H1 (cell line): ENCODE measurements at regions not wholly inside any gene's neighbourhood (a gene's known extent, or its start where the extent isn't known, plus 50 kb on each side); places are given as distances from the start of the nearest gene placed in this dataset.

Source experiments
- CTCF ChIA-PET: fragments of 300-600 bp; sonication (Branson Sonifier 250); formaldehyde crosslinking; loops from one replicate; lab custom pipeline; 2021; ENCODE audit not compliant: partially characterized antibody; lab: Charles Lee
- POLR2A ChIA-PET: fragments of 300-600 bp; sonication (Branson Sonifier 250); formaldehyde crosslinking; loops from one replicate; lab custom pipeline; 2021; ENCODE audit warnings: inconsistent platforms; ENCODE audit not compliant: partially characterized antibody; lab: Charles Lee
- DNase-seq, 2 experiments: peaks; one replicate each; pipeline versions ENCODE4 v3.0.0 to v3.0.0-alpha.2; 2010 to 2022; ENCODE audit warnings: low spot score in 2 of 2, low read depth in 1 of 2, mixed read lengths in 1 of 2
- FAIRE-seq: peaks from 2 replicates; lab custom pipeline; 2011; peaks lifted over from hg19 to GRCh38; lab: Jason Lieb, UNC
- H2AFZ ChIP-seq: 2 replicates; pipeline ENCODE4 v1.8.1; 2012; ENCODE audit warnings: low read length, inconsistent platforms
- H2AK5ac ChIP-seq: 2 replicates; pipeline ENCODE4 v1.6.1; 2013; ENCODE audit warnings: low read depth, low read length
- H2BK120ac ChIP-seq: replicated peaks from 2 replicates; pipeline ENCODE3; 2013; ENCODE audit warnings: low read depth, low read length, inconsistent platforms
- H2BK12ac ChIP-seq: 2 replicates; pipeline ENCODE4 v1.6.1; 2013; ENCODE audit warnings: low read depth, low read length
- H2BK15ac ChIP-seq: 2 replicates; pipeline ENCODE4 v1.6.1; 2013; ENCODE audit warnings: low read length
- H2BK20ac ChIP-seq: 2 replicates; pipeline ENCODE4 v1.6.1; 2013; ENCODE audit warnings: low read length
- H2BK5ac ChIP-seq: 2 replicates; pipeline ENCODE4 v1.6.1; 2013; ENCODE audit warnings: low read depth, low read length
- H3K14ac ChIP-seq: 2 replicates; pipeline ENCODE4 v1.6.1; 2013; ENCODE audit warnings: inconsistent platforms; ENCODE audit not compliant: insufficient read length
- H3K18ac ChIP-seq: 2 replicates; pipeline ENCODE4 v1.6.1; 2013; ENCODE audit warnings: low read length; ENCODE audit errors: extremely low read depth
- H3K23ac ChIP-seq: 2 replicates; pipeline ENCODE4 v1.6.1; 2013; ENCODE audit warnings: inconsistent platforms; ENCODE audit not compliant: insufficient read length
- H3K23me2 ChIP-seq: 2 replicates; pipeline ENCODE4 v1.6.1; 2013; ENCODE audit warnings: low read depth, low read length
- H3K27ac ChIP-seq: 2 replicates; pipeline ENCODE4 v1.6.1; 2011; ENCODE audit warnings: low read depth, low read length, inconsistent platforms
- H3K27me3 ChIP-seq, 4 experiments: replicated peaks in 1 of 4; 1 replicate in 1 of 4; 2 replicates in 3 of 4; pipeline versions ENCODE4 v1.6.1 to v1.8.1; 2011 to 2013; ENCODE audit warnings: low read length in 3 of 4, mild to moderate bottlenecking in 3 of 4, inconsistent platforms in 2 of 4, mixed read lengths in 2 of 4, moderate library complexity in 1 of 4; ENCODE audit not compliant: control insufficient read depth in 3 of 4, insufficient read depth in 3 of 4; ENCODE audit errors: extremely low read depth in 1 of 4
- H3K36me3 ChIP-seq, 4 experiments: 2 replicates each; pipeline versions ENCODE4 v1.6.1 to v1.8.1; 2011 to 2013; ENCODE audit warnings: mild to moderate bottlenecking in 4 of 4, low read length in 3 of 4, moderate library complexity in 2 of 4, control low read depth in 1 of 4, inconsistent platforms in 1 of 4; ENCODE audit not compliant: insufficient read depth in 4 of 4, control insufficient read depth in 2 of 4
- H3K4ac ChIP-seq: replicated peaks from 2 replicates; pipeline ENCODE3; 2013; ENCODE audit warnings: low read length, low read depth, mixed read lengths, inconsistent platforms; ENCODE audit not compliant: insufficient read length
- H3K4me1 ChIP-seq, 4 experiments: replicated peaks in 1 of 4; 1 replicate in 1 of 4; 2 replicates in 3 of 4; pipeline versions ENCODE4 v1.6.1 to v1.8.1; 2011 to 2013; ENCODE audit warnings: low read length in 3 of 4, inconsistent platforms in 2 of 4, mixed read lengths in 1 of 4; ENCODE audit not compliant: insufficient read depth in 4 of 4, control insufficient read depth in 3 of 4
- H3K4me2 ChIP-seq, 2 experiments: 2 replicates each; pipeline versions ENCODE4 v1.6.1 to v1.8.1; 2011 to 2013; ENCODE audit warnings: low read depth in 2 of 2, low read length in 2 of 2, control low read depth in 1 of 2, inconsistent platforms in 1 of 2, mild to moderate bottlenecking in 1 of 2; ENCODE audit not compliant: insufficient read depth in 1 of 2
- H3K4me3 ChIP-seq, 4 experiments: fragments of 200-600, 300-600 bp in 1 of 4; sonication (generic), shearing (Covaris generic), sonication (Bioruptor Twin) in 1 of 4; 2 replicates each; pipeline versions ENCODE4 v1.5.1 to v1.8.1; 2011 to 2016; ENCODE audit warnings: low read length in 4 of 4, low read depth in 3 of 4, control low read depth in 2 of 4, inconsistent platforms in 2 of 4, mild to moderate bottlenecking in 2 of 4, mixed read lengths in 1 of 4, moderate library complexity in 1 of 4; ENCODE audit not compliant: insufficient read depth in 2 of 4; ENCODE audit errors: extremely low read depth in 1 of 4
- H3K56ac ChIP-seq: replicated peaks from 2 replicates; pipeline ENCODE3; 2013; ENCODE audit warnings: low read depth, mild to moderate bottlenecking, mixed read lengths, low read length, inconsistent platforms; ENCODE audit not compliant: insufficient read length
- H3K79me1 ChIP-seq: 2 replicates; pipeline ENCODE4 v1.6.1; 2013; ENCODE audit warnings: low read depth, low read length, control low read depth
- H3K79me2 ChIP-seq, 2 experiments: 2 replicates each; pipeline versions ENCODE4 v1.6.1 to v1.8.1; 2012 to 2013; ENCODE audit warnings: low read length in 2 of 2, mild to moderate bottlenecking in 2 of 2, inconsistent platforms in 1 of 2; ENCODE audit not compliant: insufficient read depth in 2 of 2, control insufficient read depth in 1 of 2
- H3K9ac ChIP-seq, 4 experiments: replicated peaks in 1 of 4; 1 replicate in 1 of 4; 2 replicates in 3 of 4; pipeline versions ENCODE4 v1.6.1 to v1.8.1; 2011 to 2013; ENCODE audit warnings: low read depth in 3 of 4, low read length in 3 of 4, control low read depth in 2 of 4, mild to moderate bottlenecking in 2 of 4, moderate library complexity in 2 of 4, inconsistent platforms in 1 of 4; ENCODE audit errors: extremely low read depth in 1 of 4
- H3K9me3 ChIP-seq, 2 experiments: 2 replicates each; pipeline versions ENCODE4 v1.6.1 to v1.8.1; 2012 to 2013; ENCODE audit warnings: mild to moderate bottlenecking in 2 of 2, moderate library complexity in 2 of 2, control low read depth in 1 of 2, inconsistent platforms in 1 of 2, low read depth in 1 of 2, low read length in 1 of 2, mixed read lengths in 1 of 2; ENCODE audit not compliant: insufficient read depth in 2 of 2
- H4K20me1 ChIP-seq, 2 experiments: replicated peaks in 1 of 2; 2 replicates each; pipeline versions ENCODE3 to v1.8.1; 2011 to 2013; ENCODE audit warnings: inconsistent platforms in 2 of 2, low read length in 2 of 2, mild to moderate bottlenecking in 1 of 2; ENCODE audit not compliant: insufficient read depth in 2 of 2, control insufficient read depth in 1 of 2
- H4K5ac ChIP-seq: 2 replicates; pipeline ENCODE4 v1.6.1; 2013; ENCODE audit warnings: low read length, low read depth, mixed read lengths, inconsistent platforms; ENCODE audit not compliant: insufficient read length
- H4K8ac ChIP-seq: 2 replicates; pipeline ENCODE4 v1.8.0; 2013; ENCODE audit warnings: mild to moderate bottlenecking, moderate library complexity, low read length, inconsistent platforms; ENCODE audit not compliant: insufficient read depth; ENCODE audit errors: extremely low read depth
- H4K91ac ChIP-seq: replicated peaks from 2 replicates; pipeline ENCODE3; 2013; ENCODE audit warnings: low read length, mixed read lengths, inconsistent platforms; ENCODE audit not compliant: insufficient read length
- SIN3A ChIP-seq, 2 experiments: IDR thresholded peaks in 1 of 2; conservative IDR thresholded peaks in 1 of 2; 2 replicates each; pipeline ENCODE4 v1.6.1; 2011 to 2012; ENCODE audit warnings: low read length in 2 of 2, improper control_type of control experiment in 1 of 2, low read depth in 1 of 2, mild to moderate bottlenecking in 1 of 2
- TAF1 ChIP-seq: IDR thresholded peaks from 2 replicates; pipeline ENCODE4 v1.6.1; 2011; ENCODE audit warnings: mild to moderate bottlenecking, low read depth, low read length
- TCF12 ChIP-seq: IDR thresholded peaks from 2 replicates; pipeline ENCODE4 v1.6.1; 2011; ENCODE audit warnings: low read depth, mild to moderate bottlenecking, low read length
- YY1 ChIP-seq: IDR thresholded peaks from 2 replicates; pipeline ENCODE4 v1.6.1; 2011; ENCODE audit warnings: low read depth, mild to moderate bottlenecking, low read length
- WGBS, 2 experiments: shearing (Covaris generic) in 1 of 2; methylation state at CpG; one replicate each; pipeline versions ENCODE4 v1.1.6 to v1.1.7; 2013 to 2015; ENCODE audit warnings: low lambda C conversion rate in 2 of 2, mixed read lengths in 2 of 2, inconsistent platforms in 1 of 2, low coverage in 1 of 2, missing lambda C conversion rate in 1 of 2; ENCODE audit not compliant: insufficient replicate concordance in 2 of 2, insufficient coverage in 1 of 2, insufficient read length in 1 of 2; ENCODE audit errors: extremely low coverage in 1 of 2, missing lambda C conversion rate in 1 of 2; 5-methylcytosine and 5-hydroxymethylcytosine counted together
- TF ChIP-seq, protein P1 (sequence below): IDR thresholded peaks from 2 replicates; pipeline ENCODE4 v1.6.1; 2012; ENCODE audit warnings: inconsistent platforms

DNA sequence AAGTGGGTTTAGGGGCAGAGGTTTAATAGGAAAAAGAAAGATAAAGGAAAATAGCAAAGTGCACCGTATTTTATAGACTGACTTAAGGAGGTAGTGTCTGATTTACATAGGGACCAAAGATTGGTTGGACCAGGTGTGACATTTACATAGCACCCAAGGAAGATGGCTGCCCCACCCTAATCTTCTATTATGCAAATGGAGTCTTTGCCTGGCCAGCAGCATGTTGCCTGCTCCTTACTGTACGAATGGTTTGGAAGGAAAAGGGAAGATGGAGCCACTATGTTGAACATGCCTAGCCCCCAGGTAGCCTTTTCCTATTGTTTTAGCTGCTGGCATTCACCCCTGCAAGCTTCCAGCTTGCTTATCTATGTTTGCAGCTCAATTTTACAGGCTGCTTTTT is 146.2 kb upstream of the PDE5A start:
- H3K27ac ChIP-seq = no peak overlapping the region
- H2AK5ac ChIP-seq = no peak overlapping the region
- TF ChIP-seq SIN3A (conservative IDR thresholded peaks at IDR 0.05 in 1 of 2, IDR thresholded peaks at IDR 0.05 in 1 of 2; ENCODE audit: low read depth in 1 of 2, low read length in 2 of 2) (no peak), TCF12 (0 out of 2 replicates have a peak, but pooled peaks have one; percentile 17), TAF1 (no peak), YY1 (peak; percentile 78)
- TF ChIP-seq, protein P1, sequence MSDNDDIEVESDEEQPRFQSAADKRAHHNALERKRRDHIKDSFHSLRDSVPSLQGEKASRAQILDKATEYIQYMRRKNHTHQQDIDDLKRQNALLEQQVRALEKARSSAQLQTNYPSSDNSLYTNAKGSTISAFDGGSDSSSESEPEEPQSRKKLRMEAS = peak; percentile 25; the same call in 1 of the 2 replicates
- TF ChIP-seq, all 59 proteins: peak for 3
- WGBS, 2 experiments = 30% methylated on average over 2 of the region's 2 CpGs; no CpG with 5 or more reads in 1 of the 2 experiments
- Histone ChIP-seq H3K23me2 (no peaks in the 10 kb centered on the region), H3K36me3 (no peaks in the 10 kb centered on the region), H3K4me3 (no peak overlapping the region), H4K91ac (no peak overlapping the region), H2AFZ (no peak overlapping the region), H4K5ac (no peak overlapping the region), H3K27me3 (no peaks in the 10 kb centered on the region), H2BK5ac (no peak overlapping the region), H2BK15ac (no peak overlapping the region), H3K14ac (no peak overlapping the region), H3K4me1 (peaks cover 0 to 4% (median 1%) of the 10 kb centered on the region in 4 experiments; a peak in 2 of 7 replicates), H2BK120ac (no peak overlapping the region), H3K23ac (no peak overlapping the region), H3K9me3 (no peaks in the 10 kb centered on the region), H3K18ac (peak overlapping the region; percentile 27; the same call in 1 of the 2 replicates), H3K4me2 (0 out of 4 replicates have a peak overlapping the region, but pooled peaks of 1 of the 2 experiments have one; percentile 1), H3K79me2 (no peaks in the 10 kb centered on the region), H3K79me1 (no peaks in the 10 kb centered on the region), H3K4ac (no peak overlapping the region), H3K9ac (no peak overlapping the region), H3K56ac (no peak overlapping the region), H2BK12ac (no peak overlapping the region), H2BK20ac (no peak overlapping the region), H4K20me1 (no peaks in the 10 kb centered on the region), H4K8ac (no peak overlapping the region)
- FAIRE-seq (peak; percentile 77), DNase-seq (no peak)
- CTCF ChIA-PET = interaction anchor here (0.6 to 1.3 kb wide), 3 partner anchors 11 to 282 kb away, joined by 3 to 4 read pairs (median 3); no protein-coding TSS in a partner anchor
- POLR2A ChIA-PET = no interaction called here
